Thoracic aorta (tissue), 2 donors: ENCODE measurements at regions not wholly inside any gene's neighbourhood (a gene's known extent, or its start where the extent isn't known, plus 50 kb on each side); places are given as distances from the start of the nearest gene placed in this dataset.

Experiments used
- ATAC-seq: fragments of 150-250 bp; one replicate; pipeline ENCODE4 v1.8.0; 2017; ENCODE audit warnings: low read depth; ENCODE audit not compliant: insufficient number of reproducible peaks, low FRiP score
- DNase-seq: peaks from one replicate; pipeline ENCODE4 v3.0.0-alpha.2; 2020; ENCODE audit warnings: low spot score
- H3K27ac ChIP-seq, 2 donors: fragments of 200-600 bp; sonication (generic); 1 replicate in 1 of 2; 2 replicates in 1 of 2; pipeline ENCODE4 v1.5.1; 2016; ENCODE audit warnings: mild to moderate bottlenecking in 2 of 2, moderate library complexity in 2 of 2
- H3K27me3 ChIP-seq: fragments of 200-600 bp; sonication (generic); replicated peaks from 2 replicates; pipeline ENCODE4 v1.6.0; 2016; ENCODE audit warnings: mild to moderate bottlenecking; ENCODE audit not compliant: insufficient read depth
- H3K36me3 ChIP-seq: fragments of 200-600 bp; sonication (generic); one replicate; pipeline ENCODE4 v1.5.1; 2016
- H3K4me1 ChIP-seq, 2 donors: fragments of 200-600 bp; sonication (generic); 1 replicate in 1 of 2; 2 replicates in 1 of 2; pipeline versions ENCODE4 v1.5.1 to v1.6.0; 2016; ENCODE audit warnings: low read depth in 2 of 2, mild to moderate bottlenecking in 1 of 2; ENCODE audit not compliant: control insufficient read depth in 1 of 2
- H3K4me3 ChIP-seq: fragments of 200-600 bp; sonication (generic); 2 replicates; pipeline ENCODE4 v1.5.1; 2016; ENCODE audit warnings: mild to moderate bottlenecking
- H3K9me3 ChIP-seq: fragments of 200-600 bp; sonication (generic); 2 replicates; pipeline ENCODE4 v1.5.1; 2016
- TF ChIP-seq, protein P1 (sequence below): fragments of 200-600 bp; sonication (generic); IDR thresholded peaks from one replicate; pipeline ENCODE4 v1.5.1; 2019; ENCODE audit warnings: antibody characterized with exemption

- TF ChIP-seq, protein P1, sequence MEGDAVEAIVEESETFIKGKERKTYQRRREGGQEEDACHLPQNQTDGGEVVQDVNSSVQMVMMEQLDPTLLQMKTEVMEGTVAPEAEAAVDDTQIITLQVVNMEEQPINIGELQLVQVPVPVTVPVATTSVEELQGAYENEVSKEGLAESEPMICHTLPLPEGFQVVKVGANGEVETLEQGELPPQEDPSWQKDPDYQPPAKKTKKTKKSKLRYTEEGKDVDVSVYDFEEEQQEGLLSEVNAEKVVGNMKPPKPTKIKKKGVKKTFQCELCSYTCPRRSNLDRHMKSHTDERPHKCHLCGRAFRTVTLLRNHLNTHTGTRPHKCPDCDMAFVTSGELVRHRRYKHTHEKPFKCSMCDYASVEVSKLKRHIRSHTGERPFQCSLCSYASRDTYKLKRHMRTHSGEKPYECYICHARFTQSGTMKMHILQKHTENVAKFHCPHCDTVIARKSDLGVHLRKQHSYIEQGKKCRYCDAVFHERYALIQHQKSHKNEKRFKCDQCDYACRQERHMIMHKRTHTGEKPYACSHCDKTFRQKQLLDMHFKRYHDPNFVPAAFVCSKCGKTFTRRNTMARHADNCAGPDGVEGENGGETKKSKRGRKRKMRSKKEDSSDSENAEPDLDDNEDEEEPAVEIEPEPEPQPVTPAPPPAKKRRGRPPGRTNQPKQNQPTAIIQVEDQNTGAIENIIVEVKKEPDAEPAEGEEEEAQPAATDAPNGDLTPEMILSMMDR, result no peak
Measured at GRCh38 chr11:23111527-23111926, 251.3 kb upstream of the CCDC179 start.

DNA sequence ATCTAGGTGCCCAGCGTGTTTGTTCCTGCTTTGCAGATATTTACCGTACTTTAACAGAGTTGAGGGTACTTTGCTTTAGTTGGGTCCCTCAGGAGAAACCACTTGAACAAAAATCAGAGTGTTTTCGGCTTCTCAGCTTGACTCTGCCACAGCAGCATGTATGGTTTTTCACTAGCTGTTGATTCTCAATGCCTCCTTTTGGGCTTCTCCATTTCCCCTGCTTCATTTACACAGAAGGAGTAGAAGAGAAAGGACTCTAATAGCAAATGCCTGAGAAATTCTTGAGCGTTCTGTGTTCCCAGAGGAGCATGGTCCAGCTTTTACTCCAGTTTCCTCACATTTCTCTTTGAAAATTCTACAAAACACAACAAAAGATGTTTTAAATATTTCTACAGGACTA, 252.1 kb upstream of the CCDC179 start:
- Histone ChIP-seq H3K9me3 (no peaks in the 10 kb centered on the region), H3K36me3 (no peaks in the 10 kb centered on the region), H3K4me3 (no peak overlapping the region), H3K27ac (no peak overlapping the region), H3K4me1 (no peaks in the 10 kb centered on the region), H3K27me3 (no peaks in the 10 kb centered on the region)
- TF ChIP-seq, protein P1, result no peak
- DNase-seq (no peak), ATAC-seq (no peak)

More at GRCh38 chr11:23111527-23111926, 251.3 kb upstream of the CCDC179 start:
- no peak overlapping the region for H3K27ac ChIP-seq
- H3K4me3 ChIP-seq, result no peak overlapping the region
- ATAC-seq, result no peak
- no peaks in the 10 kb centered on the region for H3K36me3 ChIP-seq
- H3K27me3 ChIP-seq, result no peaks in the 10 kb centered on the region
- no peak for DNase-seq
- H3K4me1 ChIP-seq, result no peaks in the 10 kb centered on the region
- H3K9me3 ChIP-seq, result no peaks in the 10 kb centered on the region

DNA sequence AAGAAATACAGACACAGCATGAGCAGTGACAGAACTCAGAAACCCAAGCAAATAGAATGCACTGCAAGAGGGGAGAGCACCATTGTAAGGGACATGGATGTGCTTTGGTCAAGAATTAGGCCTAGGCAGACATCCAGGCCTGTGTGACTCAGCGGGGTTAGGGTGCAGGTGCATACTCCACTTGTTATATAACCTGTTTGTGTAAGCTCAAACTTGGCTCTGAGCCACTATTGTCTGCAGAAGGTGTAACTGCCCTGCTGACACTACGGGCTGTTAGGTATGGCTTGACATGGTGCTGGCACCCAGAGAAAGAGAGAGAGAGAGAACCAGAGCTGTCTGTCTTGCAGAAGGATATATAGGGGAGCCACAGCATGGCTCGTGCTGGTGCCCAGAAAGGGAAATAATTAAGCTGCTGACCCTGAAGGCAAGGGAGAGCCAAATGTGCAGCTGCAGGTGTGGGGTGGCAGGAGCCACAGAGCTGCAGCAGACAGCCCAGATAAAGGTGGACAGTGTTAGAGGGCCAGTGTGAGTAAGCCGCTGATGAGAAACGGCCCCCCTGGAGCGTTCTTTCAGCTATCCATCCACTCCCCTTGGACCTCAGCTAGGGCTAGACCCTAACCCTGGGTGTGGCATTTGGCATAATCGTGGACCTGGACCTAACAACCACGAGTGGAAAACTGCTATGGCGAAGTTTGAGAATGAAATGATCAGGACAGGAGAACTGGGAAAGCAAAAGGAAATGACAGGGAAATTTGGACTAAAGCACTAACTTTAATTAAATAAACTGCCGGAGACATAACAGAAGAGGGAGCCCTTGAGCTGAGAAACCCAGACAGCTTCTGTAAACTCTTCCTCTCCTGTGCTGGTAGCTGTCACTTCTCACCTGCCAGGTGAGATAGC, 253.0 kb upstream of the CCDC179 start:
- ATAC-seq, result no peak

GRCh38 chr11:23113887-23114216, 253.6 kb upstream of the CCDC179 start:
- Histone ChIP-seq H3K9me3 (no peaks in the 10 kb centered on the region), H3K4me3 (no peak overlapping the region), H3K27ac (no peak overlapping the region), H3K36me3 (no peaks in the 10 kb centered on the region), H3K4me1 (no peaks in the 10 kb centered on the region), H3K27me3 (no peaks in the 10 kb centered on the region)
- TF ChIP-seq, protein P1, result no peak
- ATAC-seq, result no peak
- no peak for DNase-seq

More for the DNA sequence above, 253.0 kb upstream of the CCDC179 start:
- Histone ChIP-seq H3K4me1 (no peaks in the 10 kb centered on the region), H3K27ac (no peak overlapping the region), H3K9me3 (no peaks in the 10 kb centered on the region), H3K36me3 (no peaks in the 10 kb centered on the region), H3K4me3 (no peak overlapping the region), H3K27me3 (no peaks in the 10 kb centered on the region)
- TF ChIP-seq, protein P1, result peak; percentile 9
- DNase-seq, result no peak

GRCh38 chr11:23123753-23124152, 263.5 kb upstream of the CCDC179 start:
- DNase-seq, result no peak
- no peak for ATAC-seq
- H3K9me3 ChIP-seq, result no peaks in the 10 kb centered on the region
- H3K36me3 ChIP-seq, result no peaks in the 10 kb centered on the region
- TF ChIP-seq, protein P1, result no peak
- H3K27me3 ChIP-seq, result no peaks in the 10 kb centered on the region
- H3K4me1 ChIP-seq, result no peaks in the 10 kb centered on the region
- no peak overlapping the region for H3K4me3 ChIP-seq
- no peak overlapping the region for H3K27ac ChIP-seq
